Hepatocyte (in vitro differentiated cells): ENCODE measurements at regions not wholly inside any gene's neighbourhood (a gene's known extent, or its start where the extent isn't known, plus 50 kb on each side); places are given as distances from the start of the nearest gene placed in this dataset.

Experiments
- EZH2 ChIP-seq: fragments of 200-600 bp; sonication (generic); IDR thresholded peaks from 2 replicates; pipeline ENCODE4 v1.6.1; 2016; ENCODE audit warnings: antibody characterized with exemption, mild to moderate bottlenecking, borderline replicate concordance
- EZH2phosphoT487 ChIP-seq: fragments of 200-600 bp; sonication (generic); IDR thresholded peaks from one replicate; pipeline ENCODE4 v1.6.1; 2018; ENCODE audit warnings: antibody characterized with exemption, mild to moderate bottlenecking, low read depth, moderate library complexity; ENCODE audit not compliant: unreplicated experiment, severe bottlenecking
- TF ChIP-seq, protein P1 (sequence below): fragments of 200-600 bp; sonication (generic); IDR thresholded peaks from 2 replicates; pipeline ENCODE4 v1.5.1; 2016; ENCODE audit warnings: antibody characterized with exemption, mild to moderate bottlenecking; ENCODE audit not compliant: poor library complexity

DNA sequence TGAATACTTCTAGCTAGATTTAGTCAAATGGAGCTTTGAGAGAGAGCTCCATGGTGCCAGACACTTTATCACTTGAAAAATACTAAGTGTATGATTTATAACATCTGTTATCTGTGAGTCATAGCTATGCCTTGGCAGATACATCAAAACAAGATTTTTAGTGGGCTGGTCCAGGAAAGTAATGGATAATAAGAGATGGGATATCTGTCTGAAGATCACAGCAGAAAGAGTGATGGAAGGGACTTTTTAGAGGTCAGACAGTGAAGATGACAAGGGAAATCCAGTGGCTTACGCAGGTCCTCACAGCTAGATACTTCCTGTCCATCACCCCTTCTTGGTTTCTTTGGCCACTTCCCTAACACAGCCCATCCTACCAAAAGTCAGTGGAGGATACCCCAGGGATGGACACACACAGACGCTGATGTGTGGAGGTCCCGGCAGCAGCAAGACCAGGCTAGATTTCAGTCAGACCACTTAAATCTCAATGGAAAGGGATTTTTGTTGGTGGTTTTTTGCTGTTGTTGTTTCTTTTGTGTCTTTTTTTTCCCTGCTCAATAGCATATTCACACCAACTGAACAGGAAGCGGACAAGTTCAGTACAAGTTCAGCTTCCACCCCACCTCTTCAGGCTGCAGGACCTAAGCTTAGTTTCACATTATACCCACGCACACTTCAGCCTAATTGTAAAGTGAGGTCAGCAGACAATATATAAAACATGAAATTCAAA, 209.3 kb downstream of the ALDH8A1 start:
- TF ChIP-seq, protein P1, sequence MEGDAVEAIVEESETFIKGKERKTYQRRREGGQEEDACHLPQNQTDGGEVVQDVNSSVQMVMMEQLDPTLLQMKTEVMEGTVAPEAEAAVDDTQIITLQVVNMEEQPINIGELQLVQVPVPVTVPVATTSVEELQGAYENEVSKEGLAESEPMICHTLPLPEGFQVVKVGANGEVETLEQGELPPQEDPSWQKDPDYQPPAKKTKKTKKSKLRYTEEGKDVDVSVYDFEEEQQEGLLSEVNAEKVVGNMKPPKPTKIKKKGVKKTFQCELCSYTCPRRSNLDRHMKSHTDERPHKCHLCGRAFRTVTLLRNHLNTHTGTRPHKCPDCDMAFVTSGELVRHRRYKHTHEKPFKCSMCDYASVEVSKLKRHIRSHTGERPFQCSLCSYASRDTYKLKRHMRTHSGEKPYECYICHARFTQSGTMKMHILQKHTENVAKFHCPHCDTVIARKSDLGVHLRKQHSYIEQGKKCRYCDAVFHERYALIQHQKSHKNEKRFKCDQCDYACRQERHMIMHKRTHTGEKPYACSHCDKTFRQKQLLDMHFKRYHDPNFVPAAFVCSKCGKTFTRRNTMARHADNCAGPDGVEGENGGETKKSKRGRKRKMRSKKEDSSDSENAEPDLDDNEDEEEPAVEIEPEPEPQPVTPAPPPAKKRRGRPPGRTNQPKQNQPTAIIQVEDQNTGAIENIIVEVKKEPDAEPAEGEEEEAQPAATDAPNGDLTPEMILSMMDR, result no peak
- TF ChIP-seq EZH2 (no peak), EZH2phosphoT487 (no peak)
